GM23338 (cell line): ENCODE measurements at regions not wholly inside any gene's neighbourhood (a gene's known extent, or its start where the extent isn't known, plus 50 kb on each side); places are given as distances from the start of the nearest gene placed in this dataset.

ENCODE experiments used
- ATAC-seq: fragments of 200-7000 bp; cut with Tn5 transposase; 3 replicates; pipeline ENCODE4 v1.9.1; 2020
- DNase-seq: peaks from one replicate; pipeline ENCODE4 v3.0.0-alpha.2; 2015; ENCODE audit warnings: low spot score
- H2AFZ ChIP-seq: fragments of 200-600 bp; sonication (generic); 2 replicates; pipeline ENCODE4 v1.8.0; 2016; ENCODE audit warnings: antibody characterized with exemption, mild to moderate bottlenecking, moderate library complexity
- H3F3A ChIP-seq: fragments of 200-600 bp; sonication (generic); replicated peaks from 2 replicates; pipeline ENCODE4 v1.8.0; 2017; ENCODE audit warnings: antibody characterized with exemption, mixed run types, low read depth
- H3K27ac ChIP-seq: fragments of 200-600 bp; sonication (generic); 2 replicates; pipeline ENCODE4 v1.6.1; 2016; ENCODE audit warnings: low read depth
- H3K27me3 ChIP-seq: fragments of 200-600 bp; sonication (generic); 2 replicates; pipeline ENCODE4 v1.8.0; 2016; ENCODE audit warnings: mild to moderate bottlenecking, mixed run types, moderate library complexity; ENCODE audit not compliant: insufficient read depth
- H3K36me3 ChIP-seq: fragments of 200-600 bp; sonication (generic); 2 replicates; pipeline ENCODE4 v1.8.0; 2016; ENCODE audit warnings: mild to moderate bottlenecking; ENCODE audit not compliant: insufficient read depth
- H3K4me1 ChIP-seq: fragments of 200-600 bp; sonication (generic); 2 replicates; pipeline ENCODE4 v1.8.0; 2016; ENCODE audit warnings: mild to moderate bottlenecking, moderate library complexity; ENCODE audit not compliant: insufficient read depth
- H3K4me2 ChIP-seq: fragments of 200-600 bp; sonication (generic); 2 replicates; pipeline ENCODE4 v1.7.1; 2017; ENCODE audit warnings: mixed run types
- H3K4me3 ChIP-seq: fragments of 200-600 bp; sonication (generic); 2 replicates; pipeline ENCODE4 v1.6.1; 2016; ENCODE audit warnings: mixed run types
- H3K79me2 ChIP-seq: fragments of 200-600 bp; sonication (generic); replicated peaks from 2 replicates; pipeline ENCODE4 v1.8.0; 2017; ENCODE audit warnings: mild to moderate bottlenecking; ENCODE audit not compliant: insufficient read depth
- H3K9me2 ChIP-seq: fragments of 200-600 bp; sonication (generic); 2 replicates; pipeline ENCODE4 v1.8.0; 2017; ENCODE audit not compliant: insufficient read depth
- H4K20me1 ChIP-seq: fragments of 200-600 bp; sonication (generic); replicated peaks from 2 replicates; pipeline ENCODE4 v1.8.0; 2017; ENCODE audit warnings: mild to moderate bottlenecking; ENCODE audit not compliant: insufficient read depth
- H3K27ac Mint-ChIP-seq: 2 replicates; pipeline ENCODE4 v1.8.0; 2020; ENCODE audit warnings: inconsistent platforms, mild to moderate bottlenecking, moderate library complexity, mixed read lengths
- H3K27me3 Mint-ChIP-seq: 3 replicates; pipeline ENCODE4 v1.8.0; 2022; ENCODE audit warnings: low read depth, mild to moderate bottlenecking, moderate library complexity, mixed read lengths, inconsistent platforms; ENCODE audit not compliant: insufficient read depth, poor library complexity
- H3K36me3 Mint-ChIP-seq: 3 replicates; pipeline ENCODE4 v1.8.0; 2021; ENCODE audit warnings: low read depth, mild to moderate bottlenecking, inconsistent platforms, moderate library complexity, mixed read lengths
- H3K4me1 Mint-ChIP-seq: 3 replicates; pipeline ENCODE4 v1.8.0; 2020; ENCODE audit warnings: mild to moderate bottlenecking, inconsistent platforms, mixed read lengths
- H3K4me3 Mint-ChIP-seq: 3 replicates; pipeline ENCODE4 v1.8.0; 2021; ENCODE audit warnings: moderate library complexity, mild to moderate bottlenecking, inconsistent platforms, mixed read lengths
- H3K9me3 Mint-ChIP-seq: 3 replicates; pipeline ENCODE4 v1.8.0; 2020; ENCODE audit warnings: moderate library complexity, mild to moderate bottlenecking, inconsistent platforms, mixed read lengths
- CTCF ChIP-seq, 2 experiments: fragments of 200-600 bp in 1 of 2; sonication (generic) in 1 of 2; conservative IDR thresholded peaks; 2 replicates each; pipeline versions ENCODE4 v1.5.1 to v1.6.1; 2016 to 2017; ENCODE audit warnings: antibody characterized with exemption in 2 of 2, low read depth in 2 of 2, mild to moderate bottlenecking in 2 of 2, moderate library complexity in 1 of 2
- ETS1 ChIP-seq: IDR thresholded peaks from 2 replicates; pipeline ENCODE4 v1.6.1; 2016; ENCODE audit warnings: antibody characterized with exemption
- EZH2 ChIP-seq: fragments of 200-600 bp; sonication (generic); IDR thresholded peaks from one replicate; pipeline ENCODE4 v1.8.0; 2017; ENCODE audit warnings: antibody characterized with exemption, mild to moderate bottlenecking, low read depth; ENCODE audit not compliant: unreplicated experiment
- JUNB ChIP-seq: IDR thresholded peaks from one replicate; pipeline ENCODE4 v1.6.1; 2016; ENCODE audit warnings: antibody characterized with exemption; ENCODE audit not compliant: unreplicated experiment
- POLR2AphosphoS5 ChIP-seq: IDR thresholded peaks from 2 replicates; pipeline ENCODE4 v1.6.1; 2016; ENCODE audit warnings: antibody characterized with exemption, low read depth
- ZNF114 ChIP-seq: fragments of 250-450 bp; sonication (Bioruptor Pico); IDR thresholded peaks from 2 replicates; pipeline ENCODE4 v1.5.0; 2020; ENCODE audit warnings: mild to moderate bottlenecking, moderate library complexity
- ZNF331 ChIP-seq: fragments of 250-450 bp; sonication (Bioruptor Pico); IDR thresholded peaks from 2 replicates; pipeline ENCODE4 v1.5.0; 2020; ENCODE audit warnings: low read depth, mild to moderate bottlenecking, moderate library complexity
- ZNF462 ChIP-seq: fragments of 250-450 bp; sonication (Bioruptor Pico); IDR thresholded peaks from 2 replicates; pipeline ENCODE4 v1.5.0; 2020; ENCODE audit warnings: mild to moderate bottlenecking, moderate library complexity

GRCh38 chr2:191773136-191773535 is 73.8 kb downstream of the CAVIN2 start (continued):
- TF ChIP-seq ZNF462, result no peak
- no peak for TF ChIP-seq ZNF331 (CRISPR knock-in tag)
- TF ChIP-seq ZNF114 (CRISPR knock-in tag), result no peak
- TF ChIP-seq CTCF (conservative IDR thresholded peaks at IDR 0.05; ENCODE audit: low read depth in 2 of 2), result no peak
- no peak for TF ChIP-seq JUNB
- no peak for TF ChIP-seq POLR2AphosphoS5

GRCh38 chr2:191777351-191777750 is 69.5 kb downstream of the CAVIN2 start:
- H3K27ac ChIP-seq, result no peak overlapping the region
- H3K4me1 ChIP-seq, result no peaks in the 10 kb centered on the region
- peaks cover 13% of the 10 kb centered on the region for H3K36me3 Mint-ChIP-seq
- no peak overlapping the region for H3K4me3 ChIP-seq
- H3K4me2 ChIP-seq, result no peak overlapping the region
- no peaks in the 10 kb centered on the region for H3K4me1 Mint-ChIP-seq
- peaks cover 15% of the 10 kb centered on the region; the same call in 2 of the 3 replicates for H3K9me3 Mint-ChIP-seq
- no peaks in the 10 kb centered on the region for H3K36me3 ChIP-seq
- no peak overlapping the region for H2AFZ ChIP-seq
- no peaks in the 10 kb centered on the region for H3F3A ChIP-seq
- no peak overlapping the region for H3K4me3 Mint-ChIP-seq
- H3K27me3 ChIP-seq, result no peaks in the 10 kb centered on the region
- 0 out of 2 replicates have a peak, but pooled peaks cover 7% of the 10 kb centered on the region for H3K9me2 ChIP-seq
- H3K27me3 Mint-ChIP-seq, result no peaks in the 10 kb centered on the region
- DNase-seq (no peak), ATAC-seq (no peak)
- no peaks in the 10 kb centered on the region for H3K79me2 ChIP-seq
- no peak overlapping the region for H3K27ac Mint-ChIP-seq
- H4K20me1 ChIP-seq, result no peaks in the 10 kb centered on the region
- no peak for TF ChIP-seq ZNF462
- no peak for TF ChIP-seq EZH2
- TF ChIP-seq ETS1, result no peak
